CD4-positive, alpha-beta T cell treated with Interleukin-6 for 4 hours (primary cell): ENCODE measurements at regions not wholly inside any gene's neighbourhood (a gene's known extent, or its start where the extent isn't known, plus 50 kb on each side); places are given as distances from the start of the nearest gene placed in this dataset.
"Not testable (repeated sequence)": the region's sequence is repeated elsewhere in the genome, so short reads cannot be mapped to it uniquely, and the experiment has no call there.

Experiments used
- DNase-seq: peaks from one replicate; pipeline ENCODE4 v3.0.0-alpha.2; 2020; ENCODE audit warnings: mixed read lengths

DNA sequence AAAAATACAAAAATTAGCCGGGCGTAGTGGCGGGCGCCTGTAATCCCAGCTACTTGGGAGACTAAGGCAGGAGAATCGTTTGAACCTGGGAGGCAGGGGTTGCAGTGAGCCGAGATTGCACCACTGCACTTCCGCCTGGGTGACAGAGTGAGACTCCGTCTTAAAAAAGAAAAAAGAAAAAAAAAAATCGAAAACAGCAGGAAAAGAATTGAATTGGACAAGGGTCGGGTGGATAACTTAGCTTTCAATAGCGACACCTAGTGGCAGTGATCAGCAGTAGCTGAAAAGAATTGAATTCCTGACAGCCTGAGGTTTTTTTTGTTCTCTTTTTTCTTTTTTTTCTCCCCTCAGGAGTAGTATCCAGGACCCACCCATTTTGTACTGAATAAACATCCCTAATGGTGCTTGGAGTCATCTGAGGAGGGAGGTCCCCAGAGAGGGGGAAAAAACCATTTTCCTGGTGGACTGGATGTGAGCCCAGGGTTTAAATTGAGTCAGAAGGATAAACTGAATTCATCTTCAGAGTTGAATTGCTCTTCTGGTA is 55.1 kb downstream of the CYCS start:
- DNase-seq = peak; percentile 63

DNA sequence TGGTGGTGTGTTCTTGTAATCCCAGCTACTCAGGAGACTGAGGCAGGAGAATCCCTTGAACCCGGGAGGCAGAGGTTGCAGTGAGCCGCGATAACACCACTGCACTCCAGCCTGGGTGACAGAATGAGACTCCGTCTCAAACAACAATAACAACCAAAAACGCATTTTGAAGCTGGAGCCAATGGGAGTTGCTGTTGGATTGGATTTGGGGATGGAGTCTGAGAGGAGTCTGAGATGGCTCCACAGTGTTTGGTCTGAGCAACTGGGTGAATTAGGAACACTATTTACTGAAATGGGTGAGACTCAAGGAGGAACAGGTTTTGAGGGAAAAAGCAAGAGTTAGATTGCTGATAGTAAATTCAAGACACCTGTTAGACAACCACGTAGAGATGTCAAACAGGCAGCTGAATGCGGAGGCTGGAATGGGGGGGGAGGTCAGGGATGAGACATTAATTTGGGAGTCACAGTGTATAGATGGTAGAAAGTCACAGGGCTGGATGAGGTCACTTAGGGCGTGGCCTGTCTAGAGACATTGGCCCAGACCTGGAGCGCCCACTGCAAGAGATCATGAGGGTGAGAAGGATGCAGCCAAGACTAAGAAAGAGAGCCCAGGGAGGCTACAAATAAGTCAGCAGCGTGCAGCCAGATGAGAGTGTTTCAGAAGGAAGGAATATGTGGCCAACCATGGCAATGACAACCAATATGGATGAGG is 56.4 kb downstream of the CYCS start:
- no peak for DNase-seq

DNA sequence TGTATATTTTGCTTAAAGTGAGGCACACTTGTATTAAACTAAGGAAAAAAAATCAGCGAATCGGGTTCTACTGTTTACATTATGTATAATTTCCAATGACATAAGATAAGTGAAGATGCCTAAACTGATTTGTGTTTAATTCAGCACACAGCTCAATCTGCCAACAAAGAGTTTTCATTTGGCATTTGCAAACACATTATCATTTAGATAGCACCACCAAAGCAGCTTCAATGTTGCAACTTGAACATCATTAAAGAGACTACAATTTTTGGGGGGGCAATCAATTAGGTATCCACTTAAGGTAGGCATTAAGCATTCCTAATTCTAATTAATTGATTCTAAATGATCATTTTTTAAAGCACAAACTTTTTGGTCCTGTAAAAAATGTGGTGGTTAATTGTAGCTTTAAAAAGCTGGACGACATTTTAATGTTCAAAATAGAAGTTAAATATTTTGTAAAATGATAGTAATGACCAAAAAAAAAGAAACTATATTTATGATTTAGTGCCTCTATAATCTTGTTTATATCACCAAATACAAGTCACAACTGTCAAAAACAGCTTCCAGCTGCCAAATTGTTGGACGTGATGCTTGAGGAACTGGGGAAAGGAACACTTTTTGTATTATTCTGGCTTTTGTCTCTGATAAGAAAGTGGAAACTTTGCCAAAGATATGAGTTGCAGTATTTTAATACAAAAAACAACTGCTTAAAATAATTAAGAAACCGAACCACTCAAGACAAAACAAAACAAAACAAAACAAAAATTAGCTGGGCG is 57.1 kb downstream of the CYCS start:
- no peak for DNase-seq

DNA sequence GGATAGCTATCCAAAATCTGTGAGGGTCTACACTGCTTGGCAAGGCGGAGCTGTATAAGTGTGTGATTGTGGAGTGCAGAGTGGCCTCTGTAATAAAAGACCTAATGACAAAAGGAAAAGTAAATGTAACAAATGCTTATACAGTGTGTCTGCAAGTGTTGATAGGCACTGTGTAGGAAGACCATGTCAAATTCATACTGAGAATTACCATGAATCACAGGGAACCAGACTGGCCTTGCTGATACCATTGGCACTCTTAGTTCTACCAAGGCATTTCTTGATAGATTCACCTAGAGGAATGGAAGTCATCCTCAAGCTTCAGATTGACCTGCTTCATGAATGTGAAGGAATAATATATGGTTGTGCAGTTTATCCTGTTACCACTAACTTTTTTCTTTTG is 58.8 kb downstream of the CYCS start:
- DNase-seq = no peak

DNA sequence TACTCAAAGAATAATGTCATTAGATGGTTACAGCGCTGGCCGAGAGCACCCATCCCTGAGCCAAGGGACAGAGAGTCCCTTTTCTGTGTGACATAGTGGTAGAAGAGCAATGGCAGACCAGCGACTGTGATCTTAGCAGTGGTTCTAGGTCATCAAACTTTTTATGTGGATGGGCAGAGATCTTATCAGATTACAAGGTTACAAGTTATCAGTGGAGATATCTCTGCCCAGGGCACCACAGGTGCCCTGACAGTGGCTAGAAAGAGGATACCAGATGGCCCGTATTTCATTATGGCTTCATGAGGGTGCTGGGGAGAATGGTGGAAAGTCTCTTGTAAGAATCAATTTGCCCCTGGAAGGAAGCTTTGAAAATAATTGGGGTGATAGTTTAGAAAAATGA is 62.7 kb downstream of the CYCS start:
- DNase-seq = no peak

DNA sequence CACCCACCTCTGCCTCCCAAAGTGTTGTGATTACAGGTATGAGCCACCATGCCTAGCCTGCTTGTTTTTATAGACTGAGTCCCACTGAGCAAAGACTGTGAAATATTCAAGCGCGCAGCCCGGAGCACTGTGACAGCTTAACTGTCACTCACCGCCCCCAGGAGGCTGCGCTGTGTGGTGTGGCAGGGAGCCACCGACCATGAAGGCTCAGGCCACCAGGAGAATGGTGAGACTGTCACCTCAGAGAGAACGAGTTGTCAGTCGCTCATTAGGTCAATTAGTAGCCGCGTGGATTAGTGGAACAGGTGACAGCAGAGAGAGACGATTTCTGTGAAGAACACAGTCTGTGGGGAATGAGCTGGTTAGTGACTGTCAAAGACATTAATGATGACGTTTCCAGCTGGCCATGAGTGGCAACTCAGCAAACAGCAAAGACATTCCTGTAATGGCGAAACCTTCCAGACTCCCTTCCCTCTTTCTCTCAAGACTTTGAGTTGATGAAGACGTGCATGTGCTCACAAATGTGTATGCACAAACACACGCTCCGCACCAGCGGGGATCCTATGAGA is 64.5 kb downstream of the CYCS start:
- no peak for DNase-seq

DNA sequence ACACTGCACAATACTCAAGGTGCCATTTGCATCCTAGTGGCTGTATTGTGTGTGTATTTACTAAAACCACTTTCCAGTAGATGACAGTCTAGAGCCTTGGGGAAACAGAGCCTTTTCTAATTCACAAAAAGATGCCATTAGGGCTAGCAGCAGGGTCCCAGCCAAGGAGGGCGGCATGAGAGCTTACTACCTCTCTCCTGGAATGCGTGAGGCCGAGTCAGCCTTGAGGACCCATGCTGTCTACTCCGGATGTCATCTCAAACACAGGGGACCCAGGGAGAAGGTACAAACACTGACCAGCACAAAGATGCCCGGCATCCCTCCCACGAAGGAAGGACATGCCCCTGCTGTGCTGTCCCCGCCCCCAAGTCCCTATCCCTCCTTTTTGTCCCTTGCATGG is 65.5 kb downstream of the CYCS start:
- no peak for DNase-seq

DNA sequence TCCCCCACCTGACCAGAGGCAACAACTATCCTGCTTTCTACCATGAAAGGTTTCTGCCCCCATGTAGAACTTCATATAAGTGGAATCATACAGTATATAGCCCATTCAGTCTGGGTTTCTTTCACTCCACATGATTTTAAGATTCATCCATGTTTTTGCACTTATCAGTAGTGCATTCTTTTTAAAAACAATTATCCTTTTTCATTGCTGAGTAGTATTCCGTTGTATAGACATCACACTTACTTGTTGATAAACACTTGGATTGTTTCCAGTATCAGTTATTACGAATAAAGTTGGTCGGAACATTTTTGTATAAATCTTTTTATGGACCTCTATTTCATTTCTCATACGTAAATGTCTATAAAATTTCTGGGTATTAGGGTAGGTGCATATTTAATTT is 68.7 kb downstream of the CYCS start:
- no peak for DNase-seq

DNA sequence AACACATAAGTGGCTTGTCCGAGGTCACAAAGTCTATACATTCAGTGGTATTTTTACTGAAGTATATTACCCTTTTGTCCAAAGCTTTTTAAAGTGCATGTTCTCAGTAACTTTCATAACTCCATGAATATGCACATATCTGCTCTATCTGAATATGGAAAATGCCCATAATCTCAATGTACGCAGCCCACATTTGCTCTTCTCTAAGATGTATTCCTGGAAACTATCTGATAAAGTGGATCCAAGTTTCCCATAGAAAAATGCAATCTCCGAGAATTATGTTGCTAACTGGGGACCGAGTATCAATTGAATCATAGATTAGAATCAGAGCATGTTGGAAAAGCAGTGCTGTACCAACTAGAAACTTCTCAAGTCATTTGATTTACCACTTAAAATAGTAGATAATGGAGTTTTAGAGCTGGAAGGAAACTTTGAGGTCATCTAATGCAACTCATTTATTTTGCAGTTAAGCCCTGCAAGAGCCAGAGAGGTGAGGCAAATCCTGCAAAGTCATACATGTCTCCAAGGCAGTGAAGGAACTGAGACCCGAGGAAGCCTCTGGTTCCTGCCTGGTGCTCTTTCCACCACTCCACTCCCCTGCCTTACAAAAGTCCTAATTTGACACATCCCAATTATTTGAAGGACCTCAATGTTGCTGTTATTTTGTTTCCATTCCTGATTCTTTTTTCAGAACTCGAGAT is 69.4 kb downstream of the CYCS start:
- no peak for DNase-seq

DNA sequence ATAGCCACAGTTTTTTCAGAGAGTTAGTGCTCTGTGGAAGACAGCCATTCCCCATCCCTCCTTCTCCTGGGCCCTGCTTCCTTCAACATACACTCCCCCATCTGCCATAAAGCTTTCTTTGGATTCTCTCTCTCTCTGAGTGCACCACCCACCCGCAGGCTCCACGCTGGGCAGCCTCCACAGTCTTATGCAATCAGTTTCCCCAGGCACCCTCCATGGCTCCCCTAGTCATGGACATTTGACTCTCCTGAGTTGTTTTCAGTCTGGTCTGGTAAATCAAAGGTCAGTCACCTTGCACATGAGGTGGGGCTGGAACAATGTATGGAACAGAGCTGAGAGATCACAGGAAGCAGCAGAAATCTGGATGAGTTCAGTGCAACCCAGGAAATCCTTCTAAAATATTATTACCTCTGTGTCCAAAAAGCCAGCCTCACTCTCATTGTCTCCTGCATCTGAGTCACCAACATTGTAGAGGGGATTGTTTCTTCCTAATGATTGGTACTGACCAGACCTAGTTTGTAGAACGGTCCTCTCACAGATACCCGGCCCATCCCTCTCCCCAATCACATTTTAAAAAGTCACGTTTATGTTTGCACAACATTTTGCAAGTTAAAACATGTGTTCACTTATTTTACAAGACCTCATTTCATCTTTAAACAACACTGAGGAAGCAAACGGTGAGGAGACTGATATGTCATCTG is 70.1 kb downstream of the CYCS start:
- DNase-seq = no peak

DNA sequence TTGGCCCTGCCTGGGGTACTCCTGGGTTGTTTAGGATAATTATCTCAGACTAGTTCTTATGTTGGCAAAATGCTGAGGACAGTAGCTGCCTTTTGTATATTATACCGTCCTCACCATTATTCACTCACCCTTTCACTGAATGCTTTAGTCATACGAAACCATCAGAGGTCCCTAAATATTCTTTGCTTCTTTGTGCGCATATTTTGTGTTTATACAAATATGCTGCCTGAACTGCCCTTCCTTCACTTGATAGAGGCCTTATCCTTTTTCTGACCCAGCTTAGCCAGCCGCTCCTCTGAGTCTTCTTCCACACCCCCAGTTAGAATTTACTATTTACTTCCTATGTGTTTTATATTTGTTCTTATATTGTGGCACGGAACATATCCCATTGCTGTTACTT is 70.2 kb upstream of the OSBPL3 start:
- no peak for DNase-seq

DNA sequence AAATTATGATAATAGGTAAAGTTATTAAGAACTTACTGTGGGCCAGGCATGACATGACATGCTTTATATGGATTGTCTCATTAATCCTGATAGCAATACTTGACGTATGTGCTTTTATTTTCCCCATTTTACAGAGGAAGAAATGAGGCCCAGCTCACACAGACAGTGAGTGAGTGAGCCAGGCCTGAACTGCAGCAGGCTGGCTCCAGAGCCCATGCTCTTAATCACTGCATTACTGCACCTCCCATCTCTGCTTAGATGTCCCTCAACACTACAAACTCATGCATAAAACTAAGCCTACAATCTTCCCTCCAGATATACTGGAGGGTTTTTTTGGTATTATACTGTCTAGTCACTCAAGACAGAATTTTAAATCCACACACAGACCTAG is 68.5 kb upstream of the OSBPL3 start:
- no peak for DNase-seq

DNA sequence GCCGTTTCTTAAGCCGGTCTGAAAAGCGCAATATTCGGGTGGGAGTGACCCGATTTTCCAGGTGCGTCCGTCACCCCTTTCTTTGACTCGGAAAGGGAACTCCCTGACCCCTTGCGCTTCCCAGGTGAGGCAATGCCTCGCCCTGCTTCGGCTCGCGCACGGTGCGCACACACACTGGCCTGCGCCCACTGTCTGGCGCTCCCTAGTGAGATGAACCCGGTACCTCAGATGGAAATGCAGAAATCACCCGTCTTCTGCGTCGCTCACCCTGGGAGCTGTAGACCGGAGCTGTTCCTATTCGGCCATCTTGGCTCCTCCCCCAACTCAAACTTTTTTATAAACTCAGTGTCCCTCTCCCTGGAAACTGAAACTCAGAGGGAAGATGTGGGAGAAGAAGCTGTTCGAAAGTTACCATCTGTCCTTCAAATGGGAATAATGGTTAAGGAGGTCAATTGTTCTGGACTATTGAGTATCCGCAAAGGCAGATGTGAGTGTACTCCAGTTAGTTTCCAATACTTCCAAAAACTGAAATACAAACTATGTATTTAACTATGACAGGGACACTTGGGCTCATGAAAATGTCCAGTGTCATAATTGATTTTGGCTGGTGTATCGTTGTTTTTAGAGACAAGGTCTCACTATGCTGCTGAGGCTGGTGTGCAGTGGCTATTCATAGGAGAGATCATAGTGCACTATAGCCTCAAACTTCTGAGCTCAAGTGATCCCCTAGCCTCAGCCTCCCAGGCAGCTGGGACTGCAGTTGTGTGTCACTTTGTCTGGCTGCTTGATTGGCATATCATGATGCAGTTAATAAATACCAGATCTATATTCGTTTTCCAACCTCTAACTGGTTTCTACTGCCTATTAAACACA is 67.8 kb upstream of the OSBPL3 start:
- not testable (repeated sequence) for DNase-seq

DNA sequence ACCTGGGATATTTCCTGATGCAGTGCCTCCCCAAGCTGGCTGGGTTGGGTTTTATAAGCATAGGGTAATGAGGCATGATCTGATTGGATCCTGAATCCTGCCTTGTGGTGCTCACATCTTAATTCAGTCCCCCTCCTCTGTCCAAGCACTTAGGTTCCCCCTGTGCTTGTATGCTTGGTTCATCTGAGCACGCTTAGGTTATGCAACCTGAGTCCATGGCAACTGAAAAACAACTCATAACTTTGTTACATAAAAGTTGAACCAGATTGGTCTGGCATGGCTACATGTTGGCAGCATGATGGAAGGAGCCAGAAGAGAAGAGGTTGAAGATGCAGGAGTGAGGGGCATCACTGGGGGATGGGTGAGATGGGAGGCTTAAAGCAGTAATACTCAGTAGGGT is 57.3 kb upstream of the OSBPL3 start:
- no peak for DNase-seq

DNA sequence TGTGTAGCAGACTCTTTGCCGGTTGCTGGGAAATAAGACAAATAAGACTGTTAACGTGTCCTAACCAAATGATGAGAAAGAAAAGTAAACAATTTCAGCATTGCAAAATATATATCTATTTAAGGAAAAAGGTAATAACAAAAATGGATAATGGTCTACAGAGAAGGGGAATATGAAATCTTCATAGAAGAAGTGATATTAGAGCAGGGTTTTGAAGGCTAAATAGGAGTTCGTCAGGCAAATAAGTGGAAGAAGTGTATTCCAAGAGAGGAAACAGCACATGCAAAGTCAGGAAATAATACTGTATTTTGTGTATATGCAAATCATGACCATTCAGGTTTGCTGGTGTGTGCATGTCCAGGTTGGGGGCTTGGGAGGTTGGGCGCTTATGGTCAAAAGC is 55.3 kb upstream of the OSBPL3 start:
- DNase-seq = no peak

DNA sequence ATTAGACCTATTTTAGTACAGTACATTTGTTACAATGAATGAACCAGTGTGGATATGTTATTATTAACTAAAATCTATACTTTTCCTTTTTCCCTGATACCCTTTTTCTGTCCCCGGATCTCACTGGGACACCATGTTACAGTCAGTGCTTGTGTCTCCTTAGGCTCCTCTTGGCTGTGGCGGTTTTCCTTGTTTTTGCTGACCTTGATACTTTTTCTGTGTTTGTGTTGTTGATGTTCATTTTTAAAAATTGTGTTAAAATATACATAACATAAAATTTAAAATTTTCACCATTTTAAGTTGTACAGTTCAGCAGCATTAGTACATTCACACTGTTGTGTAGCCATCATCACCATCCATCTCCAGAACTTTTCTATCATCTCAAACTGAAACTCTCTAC is 54.2 kb upstream of the OSBPL3 start:
- DNase-seq = no peak

DNA sequence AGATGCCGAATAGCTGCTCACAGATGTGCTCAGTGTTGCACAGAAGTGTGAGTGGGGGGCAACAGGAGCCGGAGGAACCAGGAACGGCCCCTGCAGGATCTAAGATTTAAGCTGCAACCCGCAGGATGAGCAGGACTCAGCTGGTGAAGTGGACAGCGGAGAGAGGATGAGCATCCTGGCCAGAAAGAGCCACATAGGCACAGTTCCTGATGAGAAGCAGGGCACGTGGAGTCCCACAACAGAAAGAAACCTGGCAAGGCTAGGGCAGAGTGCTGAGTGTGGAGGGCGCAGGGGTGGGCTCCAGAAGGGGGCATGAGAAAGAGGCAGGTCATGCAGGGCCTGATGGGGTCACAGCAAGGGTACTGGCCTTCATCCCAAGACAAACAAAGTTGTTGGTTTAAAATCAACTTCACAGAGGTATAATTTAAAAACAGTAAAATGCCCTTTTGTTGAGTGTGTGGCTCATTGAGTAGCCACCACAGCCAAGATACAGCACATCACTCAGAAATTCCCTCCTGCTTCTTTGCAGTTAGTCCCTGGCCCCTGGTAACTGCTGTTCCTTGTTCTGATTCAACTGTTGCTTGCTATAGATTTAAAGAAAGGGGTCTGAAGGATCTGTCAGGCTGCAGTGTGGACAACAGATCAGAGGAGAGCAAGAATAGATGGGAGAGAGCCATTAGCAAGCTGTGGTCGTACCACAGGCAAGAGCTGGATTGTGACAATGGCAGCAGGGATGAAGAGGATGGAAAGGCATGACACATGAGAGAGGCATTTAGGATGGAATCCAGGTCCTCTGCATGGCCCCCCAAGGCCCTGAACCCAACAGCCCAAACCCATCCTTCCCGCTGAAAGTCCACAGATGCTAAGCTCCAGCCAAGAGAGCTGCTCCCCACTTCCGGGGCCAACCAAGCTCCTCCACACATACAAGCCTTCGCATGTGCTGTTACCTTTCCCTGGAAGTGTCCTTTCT is 53.1 kb upstream of the OSBPL3 start:
- no peak for DNase-seq

DNA sequence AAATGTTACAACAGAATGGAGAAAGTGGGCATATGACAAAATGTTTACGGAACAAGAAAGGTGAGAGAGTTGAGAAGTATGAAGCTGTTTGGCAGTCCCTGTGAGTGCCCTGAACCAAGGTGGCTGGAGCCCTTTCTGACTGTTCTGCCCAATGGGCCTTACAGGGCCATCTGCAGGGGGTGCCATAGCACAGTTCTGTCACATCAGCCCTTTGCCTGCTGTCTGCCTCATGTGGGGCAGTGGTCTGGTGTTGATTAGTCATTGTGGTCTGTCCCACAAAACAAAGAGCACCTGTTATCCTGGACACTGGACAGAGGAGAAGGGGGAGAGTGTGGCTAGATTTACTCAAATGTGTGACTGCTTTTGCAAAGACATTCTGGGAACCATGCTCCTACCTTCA is 51.5 kb upstream of the OSBPL3 start:
- DNase-seq = peak; percentile 2

DNA sequence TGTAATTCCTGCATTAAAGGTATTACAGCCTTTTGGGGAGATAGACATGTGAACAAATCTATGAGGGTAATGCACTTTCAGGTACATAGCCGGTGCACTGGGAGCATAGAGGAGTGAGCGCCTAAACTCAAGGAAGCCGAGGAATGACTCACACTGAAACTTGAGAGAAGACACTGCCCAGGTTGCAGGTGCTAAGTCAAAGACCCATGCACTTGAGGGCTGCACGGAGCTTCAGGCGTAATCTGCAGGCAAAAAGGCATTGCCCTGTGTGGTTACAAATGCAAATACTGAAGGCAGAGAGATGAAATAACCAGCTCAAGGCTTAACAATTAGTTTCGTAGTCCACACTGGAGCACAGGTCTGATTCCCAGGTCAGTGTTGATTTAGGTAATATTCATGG is 51.0 kb upstream of the OSBPL3 start:
- DNase-seq = peak; percentile 40
